H9 (cell line): ENCODE measurements at regions not wholly inside any gene's neighbourhood (a gene's known extent, or its start where the extent isn't known, plus 50 kb on each side); places are given as distances from the start of the nearest gene placed in this dataset.

Experiments
- DNase-seq: peaks from one replicate; pipeline ENCODE4 v3.0.0-alpha.2; 2017
- H2AFZ ChIP-seq: one replicate; pipeline ENCODE4 v1.6.1; 2013; ENCODE audit warnings: mild to moderate bottlenecking, low read length, control low read depth, moderate library complexity
- H2AK5ac ChIP-seq: 2 replicates; pipeline ENCODE4 v1.6.1; 2013; ENCODE audit warnings: low read length, control low read depth, mixed read lengths; ENCODE audit not compliant: insufficient read length
- H2BK120ac ChIP-seq: one replicate; pipeline ENCODE4 v1.6.1; 2013; ENCODE audit warnings: low read depth, mild to moderate bottlenecking, low read length, control low read depth, inconsistent platforms; ENCODE audit not compliant: poor library complexity, severe bottlenecking
- H2BK12ac ChIP-seq: 2 replicates; pipeline ENCODE4 v1.6.1; 2013; ENCODE audit warnings: low read length, control low read depth, mixed read lengths, low read depth; ENCODE audit not compliant: insufficient read length
- H2BK15ac ChIP-seq: 2 replicates; pipeline ENCODE4 v1.6.1; 2013; ENCODE audit warnings: low read depth, low read length, control low read depth
- H2BK20ac ChIP-seq: one replicate; pipeline ENCODE4 v1.6.1; 2013; ENCODE audit warnings: low read depth, mild to moderate bottlenecking, low read length, control low read depth, inconsistent platforms; ENCODE audit not compliant: poor library complexity, severe bottlenecking
- H2BK5ac ChIP-seq: 2 replicates; pipeline ENCODE4 v1.6.1; 2013; ENCODE audit warnings: low read length, control low read depth, mixed read lengths; ENCODE audit not compliant: insufficient read length
- H3K14ac ChIP-seq: 2 replicates; pipeline ENCODE4 v1.6.1; 2013; ENCODE audit warnings: low read length, control low read depth; ENCODE audit not compliant: insufficient read depth
- H3K18ac ChIP-seq: 2 replicates; pipeline ENCODE4 v1.6.1; 2013; ENCODE audit warnings: low read depth, mild to moderate bottlenecking, mixed read lengths, low read length, control low read depth; ENCODE audit not compliant: insufficient read length
- H3K23ac ChIP-seq: 2 replicates; pipeline ENCODE4 v1.6.1; 2013; ENCODE audit warnings: low read length, control low read depth, mixed read lengths, low read depth; ENCODE audit not compliant: insufficient read length
- H3K23me2 ChIP-seq: 2 replicates; pipeline ENCODE4 v1.6.1; 2013; ENCODE audit warnings: low read depth, mild to moderate bottlenecking, mixed read lengths, low read length, control low read depth; ENCODE audit not compliant: insufficient read length, poor library complexity, severe bottlenecking
- H3K27ac ChIP-seq: 2 replicates; pipeline ENCODE4 v1.5.1; 2013; ENCODE audit warnings: low read length, control low read depth, mixed read lengths, low read depth; ENCODE audit not compliant: insufficient read length
- H3K27me3 ChIP-seq: 2 replicates; pipeline ENCODE4 v1.6.1; 2013; ENCODE audit warnings: low read length, control low read depth, inconsistent platforms; ENCODE audit not compliant: insufficient read depth
- H3K4ac ChIP-seq: 2 replicates; pipeline ENCODE4 v1.6.1; 2013; ENCODE audit warnings: low read depth, mild to moderate bottlenecking, control low read depth, inconsistent platforms, low read length, moderate library complexity
- H3K4me1 ChIP-seq: 2 replicates; pipeline ENCODE4 v1.6.1; 2013; ENCODE audit warnings: low read length, control low read depth, inconsistent platforms; ENCODE audit not compliant: insufficient read depth
- H3K4me2 ChIP-seq: 2 replicates; pipeline ENCODE4 v1.6.1; 2013; ENCODE audit warnings: low read length, control low read depth, mixed read lengths; ENCODE audit not compliant: insufficient read length, insufficient read depth
- H3K56ac ChIP-seq: 2 replicates; pipeline ENCODE4 v1.6.1; 2013; ENCODE audit warnings: low read depth, mild to moderate bottlenecking, mixed read lengths, low read length, control low read depth; ENCODE audit not compliant: insufficient read length
- H3K79me1 ChIP-seq: 2 replicates; pipeline ENCODE4 v1.6.1; 2013; ENCODE audit warnings: low read depth, mild to moderate bottlenecking, moderate library complexity, low read length, control low read depth, inconsistent platforms; ENCODE audit not compliant: insufficient read depth, poor library complexity, severe bottlenecking
- H3K79me2 ChIP-seq: 2 replicates; pipeline ENCODE4 v1.6.1; 2013; ENCODE audit warnings: low read length, control low read depth, inconsistent platforms; ENCODE audit not compliant: insufficient read depth
- H3K9ac ChIP-seq: 2 replicates; pipeline ENCODE4 v1.6.1; 2013; ENCODE audit warnings: low read length, control low read depth, mixed read lengths; ENCODE audit not compliant: insufficient read length; ENCODE audit errors: extremely low read depth
- H3K9me3 ChIP-seq: one replicate; pipeline ENCODE4 v1.6.1; 2013; ENCODE audit warnings: low read depth, low read length, inconsistent platforms; ENCODE audit not compliant: control insufficient read depth
- H3T11ph ChIP-seq: one replicate; pipeline ENCODE4 v1.6.1; 2013; ENCODE audit warnings: mild to moderate bottlenecking, low read length, control low read depth, inconsistent platforms
- H4K20me1 ChIP-seq: one replicate; pipeline ENCODE4 v1.6.1; 2013; ENCODE audit not compliant: control insufficient read depth, insufficient read length, insufficient read depth
- H4K5ac ChIP-seq: 2 replicates; pipeline ENCODE4 v1.6.1; 2013; ENCODE audit warnings: low read depth, mild to moderate bottlenecking, mixed read lengths, low read length, control low read depth; ENCODE audit not compliant: insufficient read length
- H4K8ac ChIP-seq: replicated peaks from 2 replicates; pipeline ENCODE4 v1.6.1; 2013; ENCODE audit warnings: low read length, control low read depth, mixed read lengths, low read depth; ENCODE audit not compliant: insufficient read length
- H4K91ac ChIP-seq: 2 replicates; pipeline ENCODE4 v1.6.1; 2013; ENCODE audit warnings: low read depth, mild to moderate bottlenecking, moderate library complexity, mixed read lengths, low read length, control low read depth; ENCODE audit not compliant: insufficient read length
- H3K27ac Mint-ChIP-seq, 3 experiments: 2 replicates in 2 of 3; 3 replicates in 1 of 3; pipeline ENCODE4 v1.8.0; 2020 to 2021; ENCODE audit warnings: mixed read lengths in 3 of 3, mild to moderate bottlenecking in 1 of 3, moderate library complexity in 1 of 3
- H3K27me3 Mint-ChIP-seq: 2 replicates; pipeline ENCODE4 v1.8.0; 2021; ENCODE audit warnings: low read depth, mild to moderate bottlenecking, moderate library complexity, mixed read lengths
- H3K36me3 Mint-ChIP-seq, 3 experiments: 2 replicates in 2 of 3; 3 replicates in 1 of 3; pipeline ENCODE4 v1.8.0; 2020 to 2021; ENCODE audit warnings: low read depth in 3 of 3, mixed read lengths in 3 of 3; ENCODE audit not compliant: insufficient read depth in 1 of 3
- H3K4me1 Mint-ChIP-seq, 2 experiments: 2 replicates each; pipeline ENCODE4 v1.8.0; 2020; ENCODE audit warnings: mixed read lengths in 2 of 2
- H3K4me3 Mint-ChIP-seq, 2 experiments: 2 replicates in 1 of 2; 3 replicates in 1 of 2; pipeline ENCODE4 v1.8.0; 2020 to 2021; ENCODE audit warnings: mild to moderate bottlenecking in 2 of 2, mixed read lengths in 2 of 2, moderate library complexity in 1 of 2
- H3K9me3 Mint-ChIP-seq, 2 experiments: 2 replicates in 1 of 2; 3 replicates in 1 of 2; pipeline ENCODE4 v1.8.0; 2020; ENCODE audit warnings: mild to moderate bottlenecking in 2 of 2, mixed read lengths in 2 of 2, moderate library complexity in 1 of 2
- CTCF ChIP-seq: fragments of 200-600 bp; sonication (generic); conservative IDR thresholded peaks from 3 replicates; pipeline ENCODE4 v1.8.0; 2021; ENCODE audit warnings: antibody characterized with exemption, mild to moderate bottlenecking
- WGBS: extraction: QIAGEN DNeasy Blood & Tissue Kit; methylation state at CpG from one replicate; pipeline ENCODE4 v1.1.7; 2013; ENCODE audit warnings: missing lambda C conversion rate, low lambda C conversion rate, mixed read lengths; ENCODE audit not compliant: insufficient read length; ENCODE audit errors: extremely low coverage; 5-methylcytosine and 5-hydroxymethylcytosine counted together

DNA sequence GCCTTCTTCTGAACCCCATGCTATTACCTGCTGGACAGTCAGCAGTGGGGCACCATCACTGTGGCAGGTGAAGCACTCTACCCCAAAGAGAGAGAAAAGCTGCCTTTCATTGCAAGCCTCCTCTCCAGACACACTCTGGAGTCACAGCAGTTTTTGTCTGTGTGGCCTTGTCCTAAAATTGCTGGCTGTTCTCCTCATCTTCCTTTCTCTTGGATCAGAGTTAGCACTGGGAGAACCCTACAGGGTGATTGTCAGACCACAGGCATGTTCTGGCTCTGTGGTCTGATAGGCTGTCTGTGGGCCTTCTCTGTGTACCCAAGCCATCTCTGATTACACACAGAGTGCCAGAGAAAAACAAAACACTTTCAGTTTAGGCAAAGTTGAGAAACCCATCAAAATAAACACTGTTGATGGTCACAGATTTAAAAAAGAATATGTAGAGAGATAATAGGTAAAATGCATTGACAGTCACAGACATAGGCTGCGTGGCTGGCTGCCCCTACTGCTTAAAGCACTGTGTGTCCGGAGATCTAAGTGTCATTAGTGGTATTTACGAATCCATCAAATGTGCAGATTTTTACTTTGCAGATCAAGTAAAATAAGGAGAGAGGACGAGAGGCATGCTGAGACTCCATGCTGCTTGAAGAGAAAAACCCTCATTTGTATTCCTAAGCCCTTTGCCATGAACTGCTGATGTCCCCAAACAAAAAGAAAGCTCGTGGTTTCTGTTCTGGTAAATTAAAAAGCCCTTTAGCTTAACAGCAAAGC, 689.9 kb downstream of the TUSC7 start:
- peak overlapping the region; percentile 2 for H3K18ac ChIP-seq
- H3K27me3 ChIP-seq = no peaks in the 10 kb centered on the region; the same call in 1 of the 2 replicates
- no peak overlapping the region for H3K9ac ChIP-seq
- H3K27ac Mint-ChIP-seq = peak overlapping the region; percentile 78 to 99 (median 90)
- H4K20me1 ChIP-seq = no peaks in the 10 kb centered on the region
- no peaks in the 10 kb centered on the region for H3K79me2 ChIP-seq
- no peak overlapping the region for H2BK120ac ChIP-seq
- peaks cover 2% of the 10 kb centered on the region for H3K23me2 ChIP-seq
- peak overlapping the region; percentile 41 to 67 for H3K4me3 Mint-ChIP-seq
- H2BK12ac ChIP-seq = peak overlapping the region; percentile 21
- peaks cover 15% of the 10 kb centered on the region for H3K4me1 ChIP-seq
- H3K4me1 Mint-ChIP-seq = peaks cover 55 to 73% of the 10 kb centered on the region in 2 experiments
- TF ChIP-seq CTCF = no peak
- no peak overlapping the region for H3K4ac ChIP-seq
- no peak overlapping the region for H4K8ac ChIP-seq
- no peaks in the 10 kb centered on the region for H3K79me1 ChIP-seq
- no peak overlapping the region for H4K5ac ChIP-seq
- H3K36me3 Mint-ChIP-seq = no peaks in the 10 kb centered on the region
- H3K27me3 Mint-ChIP-seq = peaks cover 71% of the 10 kb centered on the region
- no peaks in the 10 kb centered on the region for H3K9me3 ChIP-seq
- peak overlapping the region; percentile 51 for H3K27ac ChIP-seq
- no CpG with 5 or more reads among the region's 5 CpGs for WGBS
- H2BK5ac ChIP-seq = no peak overlapping the region
- H2BK20ac ChIP-seq = no peak overlapping the region
- H3K4me2 ChIP-seq = peak overlapping the region; percentile 55
- H3K14ac ChIP-seq = no peak overlapping the region
- no peak overlapping the region for H2AFZ ChIP-seq
- no peak overlapping the region for H3K23ac ChIP-seq
- H2BK15ac ChIP-seq = no peak overlapping the region
- peak overlapping the region; percentile 93 for H2AK5ac ChIP-seq
- no peak overlapping the region for H3T11ph ChIP-seq
- DNase-seq = peak; percentile 48
- H3K9me3 Mint-ChIP-seq = no peaks in the 10 kb centered on the region; a peak in 1 of 5 replicates
- H4K91ac ChIP-seq = peak overlapping the region; percentile 48
- no peak overlapping the region for H3K56ac ChIP-seq
